AML-193 (cell line): ENCODE measurements at regions not wholly inside any gene's neighbourhood (a gene's known extent, or its start where the extent isn't known, plus 50 kb on each side); places are given as distances from the start of the nearest gene placed in this dataset.
"Not testable (repeated sequence)": the region's sequence is repeated elsewhere in the genome, so short reads cannot be mapped to it uniquely, and the experiment has no call there.

ENCODE experiments used
- DNase-seq, 2 experiments: peaks; one replicate each; lab custom pipeline; 2025; lab: John Stamatoyannopoulos, UW

DNA sequence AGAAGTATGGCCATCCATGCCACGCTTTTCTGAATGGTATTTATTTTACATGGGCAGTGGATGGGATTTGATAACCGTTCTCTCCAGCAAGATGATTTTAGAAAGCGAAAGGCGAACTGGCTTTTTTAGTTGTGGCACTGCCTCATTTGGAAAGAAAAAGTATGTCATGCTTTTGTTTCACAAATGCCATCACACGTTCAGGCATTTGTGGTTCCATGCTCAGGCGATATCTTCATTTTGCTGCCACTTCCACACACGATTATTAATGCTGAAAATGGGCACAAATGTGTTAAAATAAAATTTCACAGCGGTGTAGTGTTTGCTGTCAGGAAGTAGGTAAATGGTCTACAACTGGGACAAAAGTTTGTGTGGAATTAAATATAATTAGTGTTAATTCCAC lies 328.1 kb downstream of the BCL2L11 start:
- not testable (repeated sequence) for DNase-seq

DNA sequence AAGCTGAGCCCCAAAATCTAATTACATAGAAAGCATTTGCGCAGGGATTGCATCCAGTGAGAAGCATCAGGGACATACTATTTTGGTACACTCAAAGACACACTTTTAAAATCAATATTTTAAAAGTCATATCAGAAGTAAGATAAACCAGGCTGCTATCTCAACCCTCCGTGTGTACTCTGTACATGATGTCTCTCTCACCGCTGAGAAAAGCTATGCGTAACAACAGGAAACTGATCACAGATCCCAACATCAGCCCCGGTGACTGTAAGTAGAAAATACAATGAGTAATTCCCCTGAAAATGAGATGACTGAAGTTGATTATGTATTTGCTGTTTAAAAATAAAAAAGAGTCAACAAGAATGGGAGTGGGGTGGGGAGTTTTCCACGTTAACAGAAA lies 329.8 kb downstream of the BCL2L11 start:
- DNase-seq, result not testable (repeated sequence)

DNA sequence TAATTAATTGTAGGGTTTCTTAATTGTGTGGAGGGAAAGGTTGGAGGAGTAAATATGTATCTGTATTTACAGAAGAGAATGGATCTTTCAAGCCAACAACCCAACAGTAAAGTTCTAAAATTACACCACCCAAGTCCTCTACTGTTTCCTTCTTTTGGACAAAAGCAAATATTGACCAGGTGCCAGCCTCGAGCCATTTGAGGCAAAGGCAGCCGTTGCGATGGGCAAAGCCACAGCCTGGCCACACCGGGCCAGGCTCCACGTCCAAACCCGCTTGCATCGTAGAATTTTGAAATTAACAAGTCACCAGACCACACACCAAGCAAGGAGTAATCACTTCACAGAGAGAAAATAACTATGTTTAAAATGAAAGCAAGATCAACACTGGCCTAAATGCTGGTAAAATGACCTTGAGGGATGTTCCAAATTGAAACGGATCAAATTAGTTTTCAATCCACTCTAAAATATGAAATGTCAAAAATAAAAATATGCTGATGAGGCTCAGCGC lies 331.0 kb downstream of the BCL2L11 start:
- not testable (repeated sequence) for DNase-seq

DNA sequence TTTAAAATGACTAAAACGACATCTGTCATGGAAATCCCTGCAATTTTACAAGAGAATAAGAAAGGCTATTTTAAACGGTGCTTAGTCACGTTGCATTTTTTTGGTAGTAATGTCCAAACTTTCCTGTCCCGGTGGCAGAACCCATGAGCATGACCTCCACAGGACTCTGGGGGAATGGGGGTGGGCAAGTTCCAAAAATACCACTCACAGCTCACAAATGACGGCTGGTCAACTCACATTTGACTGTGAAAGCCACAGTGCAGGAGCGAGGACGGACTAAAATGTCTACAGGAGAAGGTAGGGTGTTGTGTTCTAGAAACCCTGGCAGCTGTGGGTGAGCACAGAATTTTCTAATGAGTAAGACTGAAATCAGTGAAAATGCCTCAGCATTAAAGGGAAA lies 331.5 kb downstream of the BCL2L11 start:
- not testable (repeated sequence) for DNase-seq

DNA sequence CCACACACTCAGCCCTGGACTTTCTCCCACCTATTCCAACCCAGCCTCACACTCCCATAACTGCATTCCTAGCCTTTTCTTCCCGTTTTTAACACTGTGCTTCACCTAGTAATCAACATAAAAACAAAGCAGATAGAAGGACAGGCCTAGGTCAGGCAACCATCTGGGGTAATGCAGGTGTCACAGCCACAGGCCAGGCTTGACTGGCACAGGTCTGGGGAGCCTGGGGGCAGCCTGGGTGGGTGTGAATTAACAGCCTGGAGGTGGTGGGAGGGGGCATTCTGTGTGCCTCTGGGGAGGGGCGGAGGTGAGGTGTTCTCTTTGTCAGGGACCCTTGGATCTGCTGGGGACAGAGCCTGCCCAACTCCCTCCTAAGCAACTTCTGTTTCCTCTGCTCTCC lies 332.6 kb downstream of the BCL2L11 start:
- not testable (repeated sequence) for DNase-seq

DNA sequence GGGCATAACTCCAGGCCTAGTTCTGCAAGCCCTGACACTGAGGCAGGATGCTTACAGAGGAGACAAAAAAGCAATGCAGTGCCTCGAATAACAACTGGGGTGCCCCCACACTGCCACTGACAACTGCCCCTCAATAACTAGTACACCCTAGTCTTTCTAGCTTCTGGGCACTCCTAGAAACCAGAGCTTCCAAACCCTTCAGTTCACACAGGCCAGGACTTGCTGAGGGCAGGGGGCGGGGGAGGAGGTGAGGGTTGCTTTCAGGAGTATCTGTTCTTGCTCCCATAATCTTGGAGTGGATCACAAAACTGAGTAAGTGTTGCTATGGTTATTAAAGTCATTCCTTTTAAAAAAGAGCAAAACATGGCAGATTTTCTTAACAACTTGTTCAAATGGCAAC lies 333.1 kb downstream of the BCL2L11 start:
- DNase-seq, result not testable (repeated sequence)

DNA sequence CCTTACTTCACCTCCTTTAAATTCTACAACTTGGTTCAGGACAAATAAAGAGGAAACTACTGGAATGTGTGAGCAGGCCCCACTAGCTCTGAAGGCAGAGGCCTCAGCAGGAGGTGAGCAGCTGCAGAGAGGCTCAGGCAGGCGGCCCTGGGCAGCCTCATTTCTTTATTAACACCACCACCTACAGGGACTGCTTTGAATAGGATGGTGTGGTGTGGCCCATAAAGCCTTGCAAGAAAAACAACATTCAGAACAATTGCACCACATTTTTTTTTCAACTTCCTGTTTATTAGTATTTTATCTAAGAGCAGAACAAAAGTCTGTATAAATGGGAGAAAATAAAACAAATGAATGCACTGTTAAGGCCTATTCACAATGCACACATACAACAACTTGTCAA lies 333.7 kb downstream of the BCL2L11 start:
- not testable (repeated sequence) for DNase-seq

DNA sequence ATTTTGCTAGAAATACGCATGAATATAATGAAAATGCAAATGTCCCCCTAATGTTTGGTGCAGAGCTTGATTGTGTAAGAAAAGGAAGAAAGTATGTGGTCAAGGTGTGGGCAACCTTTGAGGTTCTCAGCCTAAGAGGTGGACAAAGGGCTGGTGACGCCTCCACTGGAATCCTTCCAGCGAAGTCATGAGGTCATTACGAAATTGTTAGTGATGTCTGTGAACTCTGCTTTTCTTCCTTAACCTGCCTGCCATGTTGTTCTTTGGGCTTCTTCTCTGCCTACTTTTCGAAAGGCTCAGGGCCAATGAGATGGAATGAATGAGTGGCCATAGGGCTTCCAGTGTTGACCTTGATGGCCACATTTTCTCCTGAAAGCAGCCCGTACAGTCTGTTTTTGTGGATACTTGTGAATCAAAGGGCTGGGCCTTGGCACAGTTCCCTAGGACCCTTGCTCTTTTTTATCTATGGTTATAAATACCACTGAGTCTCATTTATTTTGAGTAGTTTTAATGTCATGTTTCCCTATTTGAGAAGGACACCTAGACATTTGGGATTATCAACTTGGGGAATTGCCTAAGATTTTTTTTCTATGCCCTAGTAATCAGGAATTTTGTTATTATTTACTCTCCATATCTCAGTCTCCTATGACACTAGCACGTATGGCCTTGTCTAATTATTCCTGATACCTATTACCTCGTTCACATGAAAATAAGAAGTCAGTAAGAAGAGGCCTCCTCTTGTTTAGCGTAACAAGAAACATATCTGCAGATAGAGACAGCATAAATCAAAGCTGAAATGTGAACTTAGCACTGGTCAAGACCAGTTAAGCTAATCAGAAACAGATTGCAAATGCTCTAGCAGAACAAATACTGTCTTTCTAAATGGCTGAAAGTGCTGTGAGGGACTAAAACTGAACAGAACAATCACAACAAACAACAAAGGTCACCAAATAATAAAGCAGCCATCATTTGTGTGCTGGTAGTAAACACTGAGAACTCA lies 334.6 kb downstream of the BCL2L11 start:
- not testable (repeated sequence) for DNase-seq

DNA sequence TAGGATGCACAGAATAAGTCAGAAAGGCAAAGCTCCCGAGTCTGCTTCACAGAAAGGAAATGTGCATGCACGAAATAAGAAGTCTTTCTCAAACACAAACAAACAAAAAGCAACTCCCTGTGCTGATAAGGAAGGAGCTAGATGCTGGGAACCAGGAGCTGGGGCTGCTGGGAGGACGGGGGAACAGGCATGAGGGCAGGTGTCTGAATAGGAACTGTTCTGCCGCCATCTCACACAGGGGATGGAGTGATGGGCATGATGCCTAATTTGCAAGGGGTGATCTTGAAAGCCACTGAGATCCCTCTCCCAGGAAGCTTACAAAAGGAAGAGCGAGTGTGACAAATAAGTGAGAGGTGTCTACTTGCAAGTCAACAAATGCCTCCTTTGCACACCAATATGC lies 336.5 kb downstream of the BCL2L11 start:
- DNase-seq, result not testable (repeated sequence)

DNA sequence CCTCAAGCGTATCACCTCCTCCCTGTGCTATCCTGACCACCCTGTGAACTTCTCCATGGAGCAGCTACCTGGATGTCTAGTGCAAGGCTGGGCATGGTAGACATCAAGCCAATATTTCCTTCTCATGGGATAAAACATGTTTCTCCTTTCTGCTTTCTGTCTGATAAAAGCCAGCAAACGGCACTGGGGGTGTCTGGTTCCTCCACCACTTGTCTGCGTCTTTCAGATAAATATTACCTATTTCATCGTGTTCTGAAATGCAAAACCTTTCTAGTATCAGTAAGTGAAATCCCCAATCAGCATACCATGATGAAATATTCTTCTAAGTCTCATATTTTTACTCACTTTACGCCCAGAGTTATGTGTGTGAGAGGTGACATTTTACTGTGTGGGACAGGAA lies 340.2 kb downstream of the BCL2L11 start:
- DNase-seq, result not testable (repeated sequence)

DNA sequence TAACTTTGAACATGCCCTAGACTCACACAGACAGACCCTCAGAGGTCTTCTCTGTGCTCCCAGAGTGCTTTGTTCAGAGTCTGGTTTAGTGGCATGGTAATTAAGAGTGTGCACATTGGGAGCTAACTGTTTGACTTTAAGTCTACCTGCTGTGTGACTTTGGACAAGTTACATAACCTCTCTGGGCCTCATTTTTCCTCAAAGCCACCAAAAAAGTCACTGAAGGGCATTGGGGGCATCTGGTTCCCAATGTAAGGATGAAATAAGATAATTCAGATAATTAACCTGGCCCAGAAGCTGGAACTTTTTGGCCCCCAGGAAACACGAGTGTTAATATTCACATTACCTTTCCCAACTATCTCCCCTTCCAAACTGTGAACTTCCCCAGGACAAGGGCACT lies 341.1 kb downstream of the BCL2L11 start:
- DNase-seq, result not testable (repeated sequence)

DNA sequence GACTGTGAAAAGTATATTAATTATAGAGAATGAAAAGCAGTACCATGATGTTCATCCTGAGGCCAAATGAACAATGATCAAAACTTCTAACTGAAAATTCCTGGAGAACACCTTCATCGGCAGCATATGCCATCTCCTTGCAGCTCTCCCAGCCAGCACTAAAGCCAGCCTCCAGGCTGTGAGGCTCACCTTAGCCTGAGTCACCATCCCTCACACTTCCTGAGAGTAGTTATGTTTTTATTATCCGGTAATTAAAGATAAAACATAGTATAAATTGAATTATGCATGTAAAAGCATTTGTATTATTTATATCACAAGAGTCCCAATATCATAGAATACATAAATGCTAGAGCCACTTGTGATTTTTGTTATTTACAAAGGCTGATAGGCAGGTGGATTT lies 341.9 kb downstream of the BCL2L11 start:
- not testable (repeated sequence) for DNase-seq

DNA sequence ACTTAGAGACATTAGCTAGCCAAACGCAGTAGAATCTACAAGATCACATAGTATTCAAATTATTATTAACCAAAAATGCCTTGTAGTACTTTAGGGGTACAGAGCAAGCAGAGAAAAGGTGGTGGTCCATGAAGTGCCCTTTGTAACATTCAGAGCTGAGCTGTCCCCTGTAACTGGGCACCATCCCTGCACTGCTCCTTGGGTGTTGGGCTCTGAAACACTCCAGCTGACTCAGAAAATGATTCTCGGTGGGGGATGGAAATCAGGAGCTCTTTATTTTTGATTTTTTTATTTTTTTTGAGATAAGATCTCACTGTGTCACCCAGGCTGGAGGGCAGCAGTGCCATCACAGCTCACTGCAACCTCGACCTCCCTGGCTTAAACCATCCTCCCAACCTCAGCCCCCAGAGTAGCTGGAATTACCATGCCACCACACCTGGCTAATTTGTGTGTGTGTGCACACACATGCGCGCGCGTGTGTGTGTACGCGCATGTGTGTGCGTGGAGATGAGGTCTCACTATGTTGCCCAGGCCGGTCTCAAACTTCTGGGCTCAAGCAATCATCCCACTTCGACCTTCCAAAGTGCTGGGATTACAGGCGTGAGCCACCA lies 342.6 kb downstream of the BCL2L11 start:
- DNase-seq, result not testable (repeated sequence)

DNA sequence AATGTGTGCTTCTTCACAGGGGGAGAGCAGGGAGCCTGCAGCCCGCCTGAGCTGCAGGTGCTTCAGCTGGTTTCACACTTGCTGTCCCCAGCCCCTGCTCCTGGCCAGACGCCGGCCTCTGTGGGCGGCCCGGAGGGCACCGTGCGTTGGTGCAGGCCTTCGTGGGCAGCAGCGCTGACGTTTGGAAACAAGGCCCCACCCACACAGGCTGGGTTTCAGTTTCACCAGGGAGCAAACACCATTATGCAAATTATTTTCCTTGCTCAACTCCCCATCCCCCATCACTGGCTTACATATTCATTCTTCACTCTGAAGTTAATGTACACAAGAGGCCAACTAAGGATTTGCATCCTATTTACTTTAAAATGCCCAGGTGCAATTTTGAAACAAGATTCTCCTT lies 343.2 kb downstream of the BCL2L11 start:
- not testable (repeated sequence) for DNase-seq

DNA sequence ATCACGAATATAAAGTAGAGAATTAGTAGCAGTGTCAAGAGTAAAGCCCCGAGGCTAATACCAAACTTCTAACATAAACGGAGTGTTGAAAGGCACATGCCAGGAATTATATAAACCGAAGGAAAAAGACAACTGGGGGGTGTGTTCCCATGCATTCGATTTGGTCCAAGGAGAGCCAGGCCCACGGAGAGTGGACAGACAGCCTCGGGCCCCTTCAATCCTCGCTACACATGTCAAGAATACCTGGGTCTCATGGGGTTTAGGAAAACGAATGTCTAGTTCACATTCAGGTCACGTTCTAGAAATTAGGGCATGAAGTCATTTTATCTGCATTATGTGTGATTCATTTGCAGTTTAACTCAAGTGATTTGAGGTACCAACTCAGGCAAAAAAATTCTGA lies 343.7 kb downstream of the BCL2L11 start:
- DNase-seq, result not testable (repeated sequence)

DNA sequence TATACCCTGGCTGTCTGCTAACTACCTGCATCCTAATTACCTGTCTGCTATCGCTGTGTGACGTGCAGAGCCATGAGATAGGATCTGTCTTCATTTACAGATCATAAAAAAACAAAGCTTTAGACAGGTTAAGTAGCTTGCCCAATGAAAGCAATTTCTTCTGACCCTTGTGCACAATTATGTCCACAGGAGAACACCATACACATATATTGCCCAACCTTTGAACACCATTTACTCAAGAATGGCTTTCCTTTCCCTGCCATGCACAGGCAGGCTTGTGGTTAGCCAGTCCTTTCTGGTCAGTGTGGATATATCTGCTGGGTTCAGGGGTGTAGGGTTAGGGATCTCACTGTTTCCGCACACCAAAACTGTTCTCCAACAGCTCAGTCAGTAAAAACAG lies 344.8 kb downstream of the BCL2L11 start:
- not testable (repeated sequence) for DNase-seq

DNA sequence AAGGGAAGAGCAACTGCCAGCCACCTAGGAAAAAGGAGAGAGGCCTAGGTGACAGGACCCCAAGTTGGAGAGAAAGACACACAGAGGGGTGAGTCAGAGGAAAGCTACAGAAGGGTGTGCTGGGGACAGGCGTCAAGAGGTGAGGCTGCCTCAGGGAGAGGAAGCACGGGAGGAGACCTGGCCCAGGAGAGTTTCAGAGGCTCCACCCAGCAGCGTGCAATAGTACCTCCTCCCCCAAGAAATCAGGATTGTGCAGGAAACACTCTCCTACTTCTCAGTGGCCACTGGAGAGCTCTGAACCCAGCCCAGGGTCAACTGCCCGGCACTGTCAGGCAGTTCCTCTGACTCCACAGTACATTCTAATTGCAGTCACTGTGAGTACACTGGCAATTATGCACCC lies 346.0 kb downstream of the BCL2L11 start:
- DNase-seq, result not testable (repeated sequence)

DNA sequence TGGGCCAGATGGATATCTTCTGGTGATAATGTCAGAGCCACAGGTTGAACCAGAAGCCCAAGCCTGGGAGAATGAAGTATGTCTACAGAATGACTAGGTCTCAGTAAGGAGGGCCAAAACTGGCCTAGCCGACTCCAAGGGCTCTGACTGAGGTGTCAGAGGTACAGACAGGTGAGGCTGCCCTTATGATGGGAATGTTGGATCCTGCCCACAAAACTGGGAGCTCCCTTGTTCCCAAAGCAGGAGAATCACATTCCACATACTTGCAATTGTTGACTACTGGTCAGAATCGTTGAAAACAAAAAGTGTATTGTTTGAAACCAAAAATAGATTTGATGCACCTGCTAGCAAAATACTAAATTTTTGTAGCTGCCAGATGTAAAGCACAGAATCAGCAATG lies 350.2 kb downstream of the BCL2L11 start:
- DNase-seq, result not testable (repeated sequence)

DNA sequence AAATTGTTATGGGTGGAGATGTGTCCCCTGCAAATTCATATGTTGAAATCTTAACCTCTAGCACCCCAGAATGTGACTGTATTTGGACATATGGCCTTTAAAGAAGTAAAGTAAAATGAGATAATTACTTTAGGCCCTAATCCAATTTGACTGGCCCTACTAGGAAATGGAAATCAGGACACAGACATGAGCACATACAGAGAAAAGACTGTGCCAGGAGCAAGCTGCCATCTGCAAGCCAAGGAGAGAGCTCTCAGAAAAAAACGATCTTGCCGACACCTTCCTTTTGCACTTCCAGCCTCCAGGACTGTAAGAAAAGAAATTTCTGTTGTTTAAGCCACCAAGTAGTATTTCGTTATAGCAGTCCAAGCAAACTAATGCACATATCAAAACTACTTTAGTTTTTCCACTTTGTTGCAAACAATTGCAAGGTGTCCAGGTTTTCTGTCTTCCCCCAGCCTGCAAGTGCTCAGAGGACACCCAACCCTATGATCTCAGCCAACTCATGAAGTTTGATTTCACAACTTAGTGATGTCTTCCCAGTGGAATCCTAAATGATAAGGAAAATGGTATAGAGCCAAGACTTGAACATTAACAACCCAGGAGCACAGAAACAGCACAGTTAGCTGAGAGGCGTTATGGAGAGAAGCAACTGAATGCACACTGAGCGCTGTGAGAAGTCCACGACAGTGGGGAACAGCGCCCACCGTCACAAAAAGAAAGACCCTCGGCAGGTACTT lies 351.2 kb downstream of the BCL2L11 start:
- DNase-seq, result not testable (repeated sequence)

DNA sequence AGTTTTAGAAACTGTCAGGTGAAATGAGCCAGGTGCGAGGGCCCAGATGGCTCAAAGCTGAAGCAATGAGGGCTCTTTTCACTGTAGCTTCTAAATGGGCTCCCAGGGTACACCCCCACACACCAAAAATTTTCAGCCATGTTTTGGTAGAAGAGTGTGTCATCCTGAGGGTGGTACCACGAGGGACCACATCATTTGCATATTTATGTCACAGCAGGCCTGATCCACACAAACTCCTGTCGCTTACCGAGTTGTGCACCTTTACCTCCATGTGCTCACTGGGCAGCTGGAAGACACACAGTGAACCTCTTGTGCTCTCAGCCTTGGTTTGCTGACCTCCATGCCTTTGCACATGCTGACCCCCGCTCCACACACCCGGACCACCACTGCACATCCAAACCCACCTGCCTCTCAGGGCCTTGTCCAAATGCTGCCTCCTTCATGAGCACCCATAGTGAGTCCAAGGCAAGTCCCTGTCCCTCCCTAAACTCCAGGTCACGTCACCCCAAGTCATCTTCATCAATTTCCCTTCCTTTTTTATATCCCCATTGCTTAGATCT lies 352.2 kb downstream of the BCL2L11 start:
- not testable (repeated sequence) for DNase-seq

DNA sequence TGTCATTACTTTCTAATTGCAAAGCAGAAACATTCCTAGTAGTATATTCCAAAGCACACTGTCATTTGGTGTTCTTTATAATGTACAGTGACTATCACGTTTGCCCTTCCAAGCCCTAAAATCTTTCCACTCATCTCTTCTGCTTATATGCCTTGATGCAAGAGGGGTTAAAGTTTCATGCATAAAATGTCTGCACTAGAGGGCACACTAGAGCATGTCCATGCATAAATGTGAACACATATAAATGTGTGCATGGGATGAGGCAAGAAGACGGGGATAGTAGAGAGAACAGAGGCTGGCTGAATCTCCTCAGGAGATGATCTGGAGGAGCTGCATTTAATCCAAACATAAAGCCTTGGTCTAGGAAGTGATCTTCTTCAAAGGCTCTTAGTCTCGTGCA lies 352.8 kb downstream of the BCL2L11 start:
- DNase-seq, result not testable (repeated sequence)
